ENCODE measurements at regions not wholly inside any gene's neighbourhood (a gene's known extent, or its start where the extent isn't known, plus 50 kb on each side); places are given as distances from the start of the nearest gene placed in this dataset.

DNA sequence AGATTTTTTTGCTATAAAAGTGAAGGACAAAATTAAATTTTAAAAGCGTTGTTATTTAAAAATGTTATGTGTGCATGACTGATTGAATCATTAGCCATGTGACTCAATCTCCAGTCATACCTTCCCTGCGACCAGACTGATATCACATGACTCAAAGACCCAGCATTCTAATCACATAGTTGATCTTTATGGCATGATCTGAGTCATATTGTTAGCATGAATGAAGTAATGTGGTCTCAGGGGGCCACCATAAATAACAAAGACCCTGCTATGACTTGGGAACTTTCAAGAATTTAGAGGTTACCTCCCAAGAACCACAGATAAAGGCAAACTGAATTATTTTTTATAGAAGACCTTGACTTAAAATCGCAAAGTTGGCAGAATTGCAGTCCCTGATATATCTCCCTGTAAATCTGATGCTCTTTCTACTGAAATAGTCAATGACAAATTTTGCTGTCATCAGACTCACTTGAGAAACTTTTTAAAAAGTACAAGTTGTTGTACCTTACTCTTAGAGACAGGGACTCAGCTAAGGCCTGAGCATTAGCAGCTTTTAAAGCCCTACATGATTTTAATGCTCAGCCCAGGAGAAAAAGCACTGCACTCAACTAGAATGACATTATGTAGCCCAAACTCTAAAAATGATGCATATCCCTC is 717.3 kb downstream of the XPNPEP1 start:
- no peak for DNase-seq (ENCODE audit: low read depth, low spot score)

DNA sequence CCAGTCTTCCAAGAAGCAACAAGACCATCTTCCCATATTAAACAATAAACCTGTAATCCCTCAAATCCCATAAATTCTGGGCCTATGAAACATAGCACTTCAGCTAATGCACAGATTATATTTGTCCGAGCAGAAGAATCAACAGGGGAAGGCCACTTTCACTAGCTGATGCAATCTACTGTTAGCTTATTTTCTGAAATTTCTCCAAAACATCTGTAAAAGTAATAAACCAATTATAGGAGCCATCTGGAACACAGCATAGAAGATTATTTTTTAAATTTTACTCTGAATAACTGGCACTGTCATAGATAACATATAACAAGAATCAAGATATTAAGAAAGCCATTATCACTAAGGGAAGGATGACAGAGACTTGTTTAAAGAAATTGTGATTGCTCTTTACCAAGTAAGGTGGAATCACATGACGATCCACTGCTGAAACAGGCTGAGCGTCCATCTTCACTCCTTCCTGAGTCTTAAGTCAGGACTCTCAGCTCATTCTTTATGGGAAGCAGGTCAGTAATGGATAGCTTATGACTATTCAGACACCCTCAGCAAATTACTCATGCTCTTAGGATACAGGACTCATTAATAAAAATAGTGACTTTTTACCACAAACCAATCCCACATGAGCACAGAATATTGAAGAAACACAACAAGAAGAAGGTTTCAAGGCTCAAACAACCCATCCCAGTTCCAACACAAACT is 719.5 kb downstream of the XPNPEP1 start:
- DNase-seq (ENCODE audit: low read depth, low spot score), result no peak

DNA sequence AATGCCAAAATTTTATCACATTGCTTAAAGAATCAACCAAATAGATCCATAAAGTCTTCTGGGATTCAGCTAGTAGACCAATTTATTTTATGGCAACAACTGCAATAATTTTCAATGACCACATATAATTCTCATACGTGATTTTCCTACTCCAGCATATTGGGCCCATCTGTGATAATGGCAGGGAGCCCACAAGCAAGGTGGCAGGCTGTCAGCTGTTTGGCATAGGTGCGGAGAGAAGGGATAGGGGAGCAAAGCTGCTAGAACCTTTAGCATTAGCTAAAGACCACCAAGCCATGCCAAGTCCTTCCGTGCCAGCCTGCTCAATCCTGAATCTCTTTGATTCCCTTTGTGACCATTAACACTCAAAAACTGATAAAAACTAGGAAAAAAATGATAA is 721.2 kb downstream of the XPNPEP1 start:
- no peak for DNase-seq (ENCODE audit: low read depth, low spot score)

DNA sequence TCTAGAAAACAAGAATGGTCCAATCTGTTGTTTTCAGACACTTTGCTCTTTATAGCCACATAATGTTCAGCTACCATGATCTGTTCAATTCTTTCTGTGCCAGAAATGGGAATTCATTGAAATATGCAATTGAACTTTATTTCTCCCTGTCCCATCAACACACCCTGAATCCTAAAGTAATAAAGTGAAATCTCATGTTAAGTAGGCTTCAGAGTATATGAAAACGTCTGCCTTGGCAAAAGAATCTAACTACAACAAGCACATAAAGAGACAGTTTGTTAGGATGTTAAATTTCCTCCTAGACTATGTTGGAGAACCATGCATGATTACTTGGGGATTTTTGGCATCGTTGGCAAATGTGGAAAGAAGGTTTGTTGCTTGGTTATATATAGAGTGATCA is 722.7 kb downstream of the XPNPEP1 start:
- DNase-seq (ENCODE audit: low read depth, low spot score), result no peak

DNA sequence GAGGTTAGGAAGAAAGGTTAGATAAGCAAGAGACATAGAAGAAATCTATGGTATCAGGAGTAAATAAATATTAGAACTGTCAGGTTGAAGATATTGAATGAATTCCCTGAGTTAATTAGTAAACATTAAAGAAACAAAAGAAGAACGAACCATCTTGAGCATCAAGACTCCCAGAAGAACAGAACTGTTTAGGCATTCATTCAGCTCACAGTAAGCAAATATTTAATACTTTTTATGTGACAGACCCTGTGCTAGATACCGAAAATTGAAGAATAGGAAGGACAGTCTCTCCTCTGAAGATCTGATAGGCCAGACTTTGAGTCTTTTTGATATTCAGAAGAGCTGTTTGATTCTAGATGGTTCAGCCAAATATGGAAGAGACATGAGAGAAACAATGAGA is 731.5 kb downstream of the XPNPEP1 start:
- DNase-seq (ENCODE audit: low read depth, low spot score), result no peak

DNA sequence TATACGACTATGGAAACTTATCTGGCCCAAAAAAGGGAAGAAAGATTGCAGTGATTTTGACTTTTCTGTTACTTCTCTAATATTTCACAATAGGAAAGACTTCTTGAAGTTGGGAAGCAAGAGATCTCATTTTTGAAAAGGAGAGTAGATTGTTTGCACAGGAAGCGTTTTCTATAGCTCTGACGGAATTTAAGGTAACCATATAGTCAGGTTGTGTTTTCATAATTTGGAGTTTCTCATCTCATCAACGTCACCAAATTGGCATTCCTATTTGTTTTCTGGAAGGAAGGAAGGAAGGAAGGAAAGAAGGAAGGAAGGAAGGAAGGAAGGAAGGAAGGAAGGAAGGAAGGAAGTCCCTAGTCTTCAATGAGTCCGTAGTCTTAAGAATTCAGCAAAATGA is 732.0 kb downstream of the XPNPEP1 start:
- no peak for DNase-seq (ENCODE audit: low read depth, low spot score)

DNA sequence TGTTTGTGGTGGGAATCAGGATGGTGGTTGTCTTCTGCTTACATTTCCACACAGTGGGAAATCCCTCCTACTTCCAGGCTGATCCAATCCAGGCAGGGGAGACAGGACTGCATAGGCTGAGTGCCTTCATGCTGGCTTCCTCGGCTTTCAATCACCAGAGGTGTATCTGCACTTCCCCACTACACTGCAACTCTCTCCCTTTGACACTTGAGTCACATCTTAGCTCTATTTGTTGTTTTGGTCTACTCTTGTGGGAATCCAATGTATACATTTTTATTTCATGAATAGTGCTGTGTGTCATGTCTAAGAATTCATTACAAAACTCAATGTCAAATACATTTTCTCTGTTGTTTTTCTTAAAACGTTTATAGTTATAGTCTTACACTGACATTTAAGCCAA is 735.6 kb downstream of the XPNPEP1 start:
- DNase-seq (ENCODE audit: low read depth, low spot score), result no peak

DNA sequence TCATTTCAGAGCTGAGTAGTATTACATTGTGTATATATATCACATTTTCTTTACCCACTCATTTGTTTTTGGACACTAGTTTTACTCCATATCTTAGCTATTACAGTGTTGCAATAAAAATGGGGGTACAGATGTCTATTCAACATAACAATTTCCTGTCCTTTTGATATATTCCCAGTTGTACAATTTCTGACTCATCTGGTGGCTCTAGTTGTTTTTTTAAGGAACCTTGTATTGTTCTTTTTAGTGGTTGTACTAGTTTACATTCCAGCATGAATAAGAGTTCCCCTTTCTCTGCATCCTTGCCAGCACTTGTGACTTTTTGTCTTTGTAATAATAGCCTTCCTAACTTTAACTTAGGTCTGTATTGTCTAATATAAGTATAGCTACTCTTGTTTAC is 739.9 kb downstream of the XPNPEP1 start:
- no peak for DNase-seq (ENCODE audit: low read depth, low spot score)

DNA sequence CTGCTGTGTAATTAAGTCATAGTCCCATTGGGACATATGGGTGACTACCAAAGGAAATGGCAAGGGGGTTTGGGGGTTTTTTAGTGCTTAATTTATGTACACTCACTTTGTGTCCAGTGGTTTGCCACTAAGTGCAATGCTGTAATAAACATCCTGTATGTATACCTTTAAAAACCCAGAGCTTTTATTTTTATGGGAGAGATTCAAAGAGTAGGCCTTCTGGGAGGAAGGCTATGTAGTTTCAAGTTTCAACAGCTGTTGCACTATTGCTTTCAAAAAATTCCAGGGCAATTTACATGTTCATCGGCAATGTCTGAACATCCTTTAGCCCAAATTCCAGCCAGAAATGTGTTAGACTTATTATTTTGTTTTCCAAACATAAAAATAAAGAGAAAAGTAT is 744.7 kb downstream of the XPNPEP1 start:
- DNase-seq (ENCODE audit: low read depth, low spot score), result no peak

DNA sequence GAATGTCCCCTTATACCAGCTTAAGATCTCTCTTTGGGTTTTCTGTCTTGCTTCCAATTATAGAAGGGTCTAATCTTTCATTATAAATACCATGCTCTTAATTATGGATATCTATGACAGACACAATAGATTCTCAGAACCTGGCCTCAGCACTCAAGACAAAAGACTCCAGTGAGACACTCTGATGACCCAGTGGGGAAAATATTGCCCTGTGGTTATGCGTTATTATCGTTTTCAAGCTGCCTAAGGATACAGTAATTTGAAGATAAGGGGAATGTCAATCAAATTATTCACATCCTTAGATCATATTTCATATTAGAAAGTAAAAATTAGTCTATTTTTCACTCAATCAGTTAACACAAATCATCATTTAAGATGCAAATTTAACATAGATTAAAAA is 748.8 kb downstream of the XPNPEP1 start:
- DNase-seq (ENCODE audit: low read depth, low spot score), result no peak

DNA sequence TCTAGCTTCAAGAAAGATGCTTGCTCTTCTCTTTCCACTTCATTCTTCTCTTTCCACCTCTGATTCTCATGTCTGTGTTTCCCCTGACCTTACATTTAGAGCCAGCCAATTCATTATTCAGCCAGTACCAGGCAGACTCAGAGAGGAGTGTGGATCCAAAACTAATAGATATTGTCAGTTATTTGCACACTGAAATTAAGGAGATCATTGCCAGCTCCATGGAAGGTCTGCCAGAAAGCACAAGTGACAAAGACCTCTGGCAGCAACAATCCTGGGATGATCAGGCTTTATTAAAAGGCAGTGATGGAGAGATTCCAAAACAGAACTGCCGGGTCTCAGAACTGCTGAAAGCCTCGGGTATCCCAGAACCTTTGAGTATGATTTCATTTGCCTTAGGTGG is 749.4 kb downstream of the XPNPEP1 start:
- DNase-seq (ENCODE audit: low read depth, low spot score), result no peak

DNA sequence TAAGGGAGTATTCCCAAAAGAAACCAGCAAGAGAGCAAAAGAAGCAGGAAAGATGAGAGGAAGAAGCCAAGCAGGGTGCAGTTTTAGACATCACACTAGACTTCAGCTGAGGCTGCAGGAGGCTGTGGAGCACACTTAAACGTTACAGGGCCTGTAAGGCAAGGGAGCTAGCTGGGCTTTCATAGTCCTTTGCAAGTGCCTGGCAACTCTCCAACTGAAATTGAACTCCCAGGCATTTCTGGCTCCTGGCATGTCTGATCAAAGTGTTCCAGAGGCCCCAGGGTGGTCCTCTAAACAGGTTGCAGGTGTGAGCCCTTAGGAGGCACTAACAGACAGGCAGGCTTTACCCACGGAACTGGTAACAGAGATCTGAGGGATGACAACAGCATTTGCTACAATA is 750.2 kb downstream of the XPNPEP1 start:
- DNase-seq (ENCODE audit: low read depth, low spot score), result no peak

DNA sequence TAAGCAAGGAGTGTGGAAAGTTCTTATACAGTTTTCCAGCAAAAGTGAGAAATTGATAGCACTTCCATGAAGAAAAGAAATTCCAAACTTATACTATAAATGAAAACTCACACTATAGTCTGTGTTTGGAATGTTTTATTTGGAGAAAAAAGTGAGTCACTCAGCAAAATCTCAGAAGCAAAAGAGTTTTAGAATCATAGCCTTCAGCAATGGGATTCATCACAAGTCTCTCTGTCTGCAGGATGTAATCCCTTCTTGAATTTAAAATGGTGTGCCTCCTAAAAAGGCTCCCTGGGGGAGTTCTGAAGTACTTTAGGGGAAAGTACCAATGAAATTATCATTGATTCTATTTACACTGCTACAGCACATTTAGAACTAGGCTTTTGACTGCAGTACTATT is 756.4 kb downstream of the XPNPEP1 start:
- DNase-seq (ENCODE audit: low read depth, low spot score), result no peak

DNA sequence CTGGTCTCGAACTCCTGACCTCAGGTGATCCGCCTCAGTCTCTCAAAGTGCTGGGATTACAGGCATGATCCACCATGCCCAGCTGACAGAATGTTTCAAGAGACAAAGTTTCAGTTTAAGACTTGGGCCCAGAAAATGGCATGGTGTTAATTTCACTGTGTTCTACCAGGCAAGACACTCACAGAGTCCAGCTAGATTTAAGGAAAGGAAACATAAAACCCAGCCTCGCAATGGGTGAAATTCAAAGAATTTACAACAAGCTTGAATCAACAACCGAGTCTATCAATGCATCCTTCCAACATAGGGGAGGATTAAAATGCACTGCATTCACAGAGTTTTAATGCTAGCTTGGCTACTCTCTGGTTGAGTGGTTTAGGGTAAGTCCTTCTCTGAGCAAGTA is 764.0 kb downstream of the XPNPEP1 start:
- DNase-seq (ENCODE audit: low read depth, low spot score), result no peak

DNA sequence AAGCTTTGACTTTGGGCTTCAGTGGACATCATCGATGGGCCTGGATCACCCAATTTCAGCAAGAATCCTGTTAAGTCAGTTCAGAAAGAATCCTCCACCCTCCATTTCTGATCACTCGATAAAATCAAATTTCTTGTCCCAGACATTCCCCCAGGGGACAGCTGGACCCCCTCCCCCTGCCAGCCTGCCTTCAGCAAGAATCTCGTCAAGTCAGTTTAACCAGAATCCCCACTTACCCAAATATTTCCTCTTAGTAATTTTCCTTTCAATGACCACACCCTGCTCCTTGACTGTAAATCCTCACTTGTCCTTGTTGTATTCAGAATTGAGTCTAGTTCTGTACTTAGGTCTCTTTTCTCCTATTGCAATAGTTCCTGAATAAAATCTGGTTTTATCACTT is 766.9 kb downstream of the XPNPEP1 start:
- no peak for DNase-seq (ENCODE audit: low read depth, low spot score)

DNA sequence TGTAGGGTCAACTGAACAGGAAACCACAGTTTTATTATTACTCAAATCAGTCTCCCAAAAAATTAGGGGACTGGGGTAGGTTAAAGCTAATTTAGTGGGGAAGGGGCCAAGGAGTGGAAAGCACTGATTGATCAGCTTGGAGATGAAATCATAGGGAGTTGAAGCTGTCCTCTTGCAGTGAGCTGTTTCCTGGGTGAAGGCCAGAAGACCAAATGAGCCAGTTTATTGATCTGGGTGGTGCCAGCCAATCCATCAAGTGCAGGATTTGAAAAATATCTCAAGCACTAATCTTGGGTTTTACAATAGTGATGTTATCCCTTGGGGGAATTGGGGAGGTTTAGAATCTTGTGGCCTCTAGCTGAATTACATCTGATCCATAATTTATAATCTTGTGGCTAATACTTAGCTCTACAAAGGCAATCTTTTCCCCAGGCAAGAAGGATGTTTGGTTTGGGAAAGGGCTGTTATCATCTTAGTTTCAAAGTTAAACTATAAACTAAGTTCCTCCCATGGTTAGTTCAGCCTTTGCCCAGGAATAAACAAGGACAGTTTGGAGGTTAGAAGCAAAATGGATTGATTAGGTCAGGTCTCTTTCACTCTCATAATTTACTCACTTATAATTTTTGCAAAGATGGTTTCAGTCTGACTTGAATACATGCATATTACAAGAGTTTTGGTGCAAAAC is 773.5 kb downstream of the XPNPEP1 start:
- no peak for DNase-seq (ENCODE audit: low read depth, low spot score)

DNA sequence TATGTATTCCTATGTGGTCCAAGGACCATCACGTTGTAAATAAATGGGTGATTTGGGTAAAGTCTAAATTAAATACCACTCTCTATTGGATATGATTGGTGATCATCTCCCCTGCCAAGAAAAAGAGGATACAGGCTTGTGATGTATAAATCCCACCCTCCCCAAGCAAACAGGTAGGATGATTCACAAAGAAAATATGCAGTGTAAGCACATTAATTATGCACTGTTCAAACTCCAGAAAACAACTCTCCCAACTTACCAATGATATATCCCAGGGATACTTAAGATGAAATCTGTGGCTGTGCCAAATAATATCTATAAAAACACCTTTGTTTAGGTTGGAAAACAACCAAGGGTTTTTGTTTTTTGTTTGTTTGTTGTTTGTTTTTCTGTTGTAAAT is 795.9 kb downstream of the XPNPEP1 start:
- DNase-seq (ENCODE audit: low read depth, low spot score), result no peak

DNA sequence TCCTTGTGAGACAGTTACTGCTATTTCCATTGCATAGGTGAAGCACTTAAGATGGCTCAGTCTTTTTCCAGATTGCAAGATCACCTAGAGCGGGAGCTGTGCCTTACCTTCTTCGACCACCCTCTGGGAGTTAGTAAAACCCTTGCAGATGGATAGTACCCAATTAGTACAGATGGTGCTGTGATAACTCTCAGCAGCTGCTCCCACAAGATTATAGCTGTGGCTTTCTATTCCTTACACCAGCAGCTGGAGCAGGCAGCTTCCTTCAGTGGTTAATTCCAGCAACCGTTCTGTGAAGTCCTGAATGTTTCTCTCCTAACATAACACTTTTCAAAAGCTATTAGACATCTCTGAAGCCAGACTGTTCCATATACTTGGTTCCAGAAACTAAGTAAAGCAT is 796.8 kb downstream of the XPNPEP1 start:
- DNase-seq (ENCODE audit: low read depth, low spot score), result no peak

DNA sequence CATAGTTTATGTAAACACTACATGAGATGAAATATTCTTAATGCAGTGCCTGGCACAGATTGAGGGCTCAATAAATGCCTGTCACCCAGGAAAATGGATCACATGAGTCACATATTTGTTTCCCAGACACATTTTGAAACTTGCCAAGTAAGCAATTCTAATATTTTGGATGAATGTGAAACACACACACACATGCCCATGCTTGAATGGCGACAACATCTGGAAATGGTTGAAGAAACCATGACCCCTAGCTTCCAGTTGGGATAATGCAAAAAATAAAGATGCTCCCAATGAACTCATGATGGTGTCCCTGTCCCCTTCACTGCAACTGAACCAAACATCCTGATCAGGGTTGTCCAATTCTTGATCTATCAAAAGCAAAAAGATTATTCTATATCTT is 797.3 kb downstream of the XPNPEP1 start:
- DNase-seq (ENCODE audit: low read depth, low spot score), result no peak

DNA sequence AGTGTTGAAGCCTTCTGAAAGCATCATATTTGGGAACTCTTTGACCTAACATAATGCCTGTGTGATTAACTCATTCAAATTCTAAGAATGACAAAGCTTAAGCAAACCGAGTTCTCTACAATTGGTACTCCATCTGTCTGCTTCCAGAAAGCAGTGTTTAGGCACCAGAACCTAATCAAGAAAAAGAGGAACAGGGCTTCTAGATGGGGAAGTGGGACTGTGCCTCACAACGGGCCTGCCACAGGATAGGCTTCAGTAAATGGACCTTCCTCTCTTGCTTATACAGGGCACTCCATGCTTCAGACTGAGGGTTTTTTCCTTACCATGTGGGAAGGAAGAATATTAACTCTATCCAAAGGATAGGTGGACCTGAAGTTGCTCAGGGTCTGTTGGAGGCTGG is 808.1 kb downstream of the XPNPEP1 start:
- DNase-seq (ENCODE audit: low read depth, low spot score), result no peak

DNA sequence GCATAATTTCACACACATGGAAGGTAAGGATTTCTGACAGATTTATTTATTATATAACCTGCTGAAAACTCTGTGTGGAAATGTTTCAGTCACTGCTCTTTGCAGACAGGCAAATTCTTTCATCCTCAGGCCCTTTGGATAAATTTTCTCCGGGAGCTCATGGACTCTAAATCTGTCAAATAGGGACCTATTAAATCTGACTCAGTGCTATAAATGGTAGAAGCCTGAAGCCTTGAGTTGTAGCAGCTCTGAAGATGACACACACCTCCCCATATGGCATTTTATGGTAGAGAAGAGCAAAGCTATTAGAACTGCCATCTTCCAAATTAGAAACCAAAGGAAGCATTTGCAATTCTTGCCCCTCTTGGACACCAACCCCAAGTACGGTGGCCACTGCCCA is 808.7 kb downstream of the XPNPEP1 start:
- no peak for DNase-seq (ENCODE audit: low read depth, low spot score)

DNA sequence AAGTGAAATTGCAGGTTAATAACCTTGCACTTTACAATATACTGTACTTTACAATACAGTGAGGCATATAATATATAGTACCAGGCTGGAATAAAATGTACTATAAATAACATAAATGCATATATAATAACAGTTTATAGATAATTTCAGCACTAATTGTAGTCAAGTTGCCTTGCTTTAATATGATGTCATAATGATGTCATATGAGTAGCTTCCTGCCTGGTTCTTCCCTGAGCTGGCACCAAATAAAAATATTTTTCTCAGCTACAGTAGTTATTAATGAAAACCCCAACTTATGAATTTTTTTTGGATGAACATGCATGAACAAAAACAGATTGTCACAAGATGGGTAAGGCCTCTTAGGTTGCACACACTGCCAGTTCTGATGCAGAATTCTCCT is 816.7 kb downstream of the XPNPEP1 start:
- no peak for DNase-seq (ENCODE audit: low read depth, low spot score)

DNA sequence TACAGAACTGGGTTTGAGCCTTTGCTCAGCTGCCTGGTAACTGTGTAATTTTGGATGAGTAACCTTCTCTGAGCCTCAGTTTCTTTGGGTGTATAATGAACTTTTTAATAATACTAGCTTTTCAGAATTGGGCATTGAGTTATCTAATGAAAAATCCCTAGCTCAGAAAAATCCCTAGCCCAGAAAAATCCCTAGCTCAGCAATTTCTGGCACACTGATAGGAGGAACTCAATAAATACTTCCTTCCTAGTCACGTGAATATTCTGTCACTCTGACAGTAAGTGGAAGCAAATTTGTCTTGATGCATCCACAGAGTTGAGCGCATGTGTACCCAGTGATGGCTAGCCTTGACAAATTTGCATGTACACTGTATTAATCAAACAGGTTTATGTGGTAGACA is 817.6 kb downstream of the XPNPEP1 start:
- no peak for DNase-seq (ENCODE audit: low read depth, low spot score)

Data from iPS DF 19.7 (cell line).